MM.1S (cell line): ENCODE measurements at regions not wholly inside any gene's neighbourhood (a gene's known extent, or its start where the extent isn't known, plus 50 kb on each side); places are given as distances from the start of the nearest gene placed in this dataset.

Experiments used
- CTCF ChIP-seq: fragments of 300-600 bp; sonication (generic); IDR thresholded peaks from 2 replicates; pipeline ENCODE4 v1.5.1; 2016; ENCODE audit warnings: antibody characterized with exemption, low read length, mixed read lengths
- EZH2 ChIP-seq: fragments of 300-600 bp; sonication (generic); optimal IDR thresholded peaks from 2 replicates; pipeline ENCODE3; 2017; ENCODE audit warnings: low read depth, mild to moderate bottlenecking, antibody characterized with exemption, low read length, mixed read lengths
- EZH2phosphoT487 ChIP-seq: fragments of 300-600 bp; sonication (generic); IDR thresholded peaks from 2 replicates; pipeline ENCODE4 v1.6.1; 2018; ENCODE audit warnings: antibody characterized with exemption, low read length

GRCh38 chr5:53405396-53405795 lies 75.0 kb upstream of the FST start:
- TF ChIP-seq CTCF (no peak), EZH2 (no peak), EZH2phosphoT487 (no peak)
